Daoy (cell line): ENCODE measurements at regions not wholly inside any gene's neighbourhood (a gene's known extent, or its start where the extent isn't known, plus 50 kb on each side); places are given as distances from the start of the nearest gene placed in this dataset.

Experiments used
- DNase-seq: peaks from one replicate; pipeline ENCODE4 v3.0.0-alpha.2; 2015; ENCODE audit warnings: low read depth

DNA sequence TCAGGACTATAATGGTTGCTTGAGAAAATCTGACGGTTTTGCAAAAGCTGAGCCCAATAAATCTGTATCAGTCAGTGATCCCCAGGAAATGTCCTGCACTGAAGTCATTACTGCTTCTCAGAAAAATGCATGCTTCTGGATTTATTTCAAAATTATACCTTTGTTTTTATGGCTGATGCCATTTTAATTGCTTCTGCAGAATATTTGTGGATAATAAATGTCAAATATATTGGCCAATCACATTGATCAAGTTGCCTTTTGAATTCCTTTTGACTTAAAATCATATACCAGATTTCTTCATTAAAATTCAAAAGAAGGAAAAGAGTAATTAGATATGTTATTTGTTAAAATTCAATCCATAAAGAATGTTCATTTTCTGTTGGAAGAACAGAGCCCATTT, 842.9 kb upstream of the ADGRL4 start:
- no peak for DNase-seq

DNA sequence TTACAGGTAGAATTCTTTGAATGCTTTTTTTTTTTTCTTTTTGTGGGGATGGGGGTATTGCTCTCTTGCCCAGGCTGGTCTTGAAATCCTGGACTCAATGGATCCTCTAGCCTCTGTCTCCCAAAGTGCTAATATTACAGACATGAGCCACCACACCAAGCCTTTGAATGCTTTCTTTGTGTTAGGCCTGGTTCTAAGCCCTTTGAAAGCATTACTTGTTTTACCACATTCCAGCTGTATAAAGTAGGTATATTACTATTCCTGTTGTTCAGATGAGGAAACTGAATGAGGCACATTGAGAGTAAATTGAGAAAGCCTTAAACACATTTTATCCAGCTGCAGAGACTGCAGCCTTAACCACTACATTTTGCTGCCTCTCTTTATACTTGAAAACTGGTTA, 841.8 kb upstream of the ADGRL4 start:
- DNase-seq = no peak

DNA sequence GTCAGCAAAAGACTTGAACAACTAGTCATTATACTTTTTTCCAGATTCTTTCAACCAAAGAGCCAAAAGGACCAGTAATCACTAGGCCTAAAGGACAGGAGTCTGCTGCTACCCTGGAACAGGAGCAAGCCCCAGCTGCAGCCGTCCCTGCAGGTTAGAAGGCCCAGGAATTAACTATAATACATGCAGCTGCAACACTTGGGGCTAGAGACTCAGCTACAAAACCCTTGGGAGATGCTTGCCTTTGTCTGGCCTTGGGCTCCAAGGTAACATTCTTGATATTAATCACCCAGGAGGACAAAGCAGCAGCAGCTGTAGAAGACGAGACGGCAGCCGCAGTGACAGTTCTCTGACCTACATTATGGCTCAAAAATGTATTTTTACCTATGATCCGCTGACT, 841.2 kb upstream of the ADGRL4 start:
- DNase-seq = no peak

DNA sequence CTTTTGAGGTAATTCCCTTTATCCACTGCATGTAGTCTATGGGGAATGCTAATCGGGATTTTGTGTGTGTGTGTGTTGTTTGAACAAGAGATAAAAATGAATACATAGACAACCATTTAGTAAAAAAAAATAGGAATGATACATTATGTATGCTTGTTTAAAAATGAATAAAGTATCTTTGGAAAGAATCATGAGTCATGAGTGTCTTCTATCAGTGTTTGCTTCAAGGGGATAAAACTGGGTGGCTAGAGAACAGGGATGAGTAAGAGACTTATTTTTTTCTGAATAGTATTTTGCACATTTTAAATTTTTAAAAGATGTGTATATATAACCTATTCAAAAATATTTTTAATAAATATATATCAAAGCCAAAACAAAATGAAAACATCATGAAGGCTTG, 839.4 kb upstream of the ADGRL4 start:
- no peak for DNase-seq

DNA sequence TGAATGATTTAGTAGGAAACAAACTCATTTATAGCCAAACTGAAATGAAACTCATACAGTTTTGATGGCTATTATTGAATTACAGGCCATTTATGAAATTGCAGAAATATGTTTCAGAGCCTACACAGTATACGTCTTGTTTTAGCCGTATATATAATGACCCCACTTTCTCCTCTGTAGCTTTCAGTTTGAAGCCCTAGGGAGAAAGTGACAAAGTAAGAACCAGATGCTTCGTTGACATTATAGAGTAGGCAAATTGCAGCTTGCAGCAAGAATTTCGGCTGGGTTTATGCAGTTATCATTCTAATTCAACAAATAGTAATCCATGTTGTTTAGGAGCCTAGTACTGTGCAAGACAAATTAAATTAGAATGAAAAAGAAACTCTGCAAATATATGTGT, 836.3 kb upstream of the ADGRL4 start:
- no peak for DNase-seq

DNA sequence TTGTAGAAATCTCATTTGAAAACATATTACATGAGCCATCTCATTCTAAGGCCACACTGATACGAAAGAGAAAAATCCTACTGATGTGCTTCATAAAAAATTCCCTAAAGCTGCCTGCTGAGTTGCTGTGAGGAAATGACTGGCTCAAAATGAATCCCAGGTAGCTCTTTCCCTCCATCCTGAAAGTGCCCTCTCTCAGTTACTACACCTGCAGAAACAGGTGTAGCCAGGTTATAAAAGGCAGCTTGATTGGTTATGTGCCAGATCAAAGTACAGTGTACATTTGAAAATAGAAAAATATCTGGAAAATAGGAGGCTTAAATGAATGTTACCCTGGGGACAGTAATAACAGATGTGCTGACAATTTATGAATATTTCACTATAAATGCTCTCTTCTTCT, 833.4 kb upstream of the ADGRL4 start:
- DNase-seq = no peak

DNA sequence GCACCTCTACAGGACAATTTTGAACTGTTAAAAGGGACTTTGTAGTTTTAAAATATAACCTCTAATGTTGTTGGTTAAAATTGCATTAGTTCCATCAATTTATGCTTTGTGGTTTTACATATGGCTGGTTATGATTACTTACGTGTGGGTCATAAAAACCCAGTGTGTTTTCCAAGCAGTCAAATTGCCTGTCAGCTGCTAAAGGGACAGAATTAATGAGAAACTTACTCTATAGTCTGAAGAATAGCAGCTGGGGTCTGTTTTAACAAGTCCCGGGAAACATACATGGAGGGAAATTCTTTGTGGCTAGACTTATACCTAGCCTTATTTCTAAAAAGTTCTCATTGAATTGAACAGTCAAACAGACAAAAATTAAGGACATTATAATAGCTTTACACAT, 820.9 kb upstream of the ADGRL4 start:
- no peak for DNase-seq

DNA sequence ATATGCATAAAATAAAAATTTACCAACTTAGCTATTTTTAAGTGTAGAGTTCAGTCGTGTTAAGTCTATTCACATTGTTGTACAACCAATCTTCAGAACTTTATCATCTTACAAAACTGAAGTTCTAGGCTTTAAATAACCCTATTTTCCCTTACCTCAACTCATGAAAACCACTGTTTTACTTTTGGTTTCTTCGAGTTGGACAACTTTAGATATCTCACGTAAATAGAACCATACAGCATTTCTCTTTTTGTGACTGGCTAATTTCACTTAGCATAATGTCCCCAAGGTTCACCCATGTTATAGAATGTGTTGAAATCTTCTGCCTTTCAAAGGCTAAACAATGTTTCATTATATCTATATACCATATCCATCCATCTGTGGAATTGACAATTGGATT, 819.0 kb upstream of the ADGRL4 start:
- no peak for DNase-seq

DNA sequence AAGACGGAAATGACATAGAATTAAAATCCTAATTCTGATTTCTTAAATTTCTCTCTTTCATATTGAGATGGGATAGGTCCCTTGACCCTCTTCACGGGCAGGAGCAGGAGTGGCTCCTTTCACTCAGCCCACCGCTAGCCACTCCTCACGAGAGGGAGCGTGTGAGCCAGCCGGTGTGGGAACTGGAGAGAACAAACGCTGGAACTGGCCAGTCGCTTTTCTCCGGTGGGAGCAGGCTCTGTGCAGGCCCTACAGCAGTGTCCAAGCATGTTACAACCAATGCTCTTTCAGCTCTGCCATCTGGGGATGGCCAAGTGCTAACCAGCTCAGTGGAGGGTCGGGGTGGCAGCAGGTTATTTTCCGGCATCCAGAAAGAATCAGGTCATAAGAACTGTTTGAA, 815.5 kb upstream of the ADGRL4 start:
- no peak for DNase-seq

DNA sequence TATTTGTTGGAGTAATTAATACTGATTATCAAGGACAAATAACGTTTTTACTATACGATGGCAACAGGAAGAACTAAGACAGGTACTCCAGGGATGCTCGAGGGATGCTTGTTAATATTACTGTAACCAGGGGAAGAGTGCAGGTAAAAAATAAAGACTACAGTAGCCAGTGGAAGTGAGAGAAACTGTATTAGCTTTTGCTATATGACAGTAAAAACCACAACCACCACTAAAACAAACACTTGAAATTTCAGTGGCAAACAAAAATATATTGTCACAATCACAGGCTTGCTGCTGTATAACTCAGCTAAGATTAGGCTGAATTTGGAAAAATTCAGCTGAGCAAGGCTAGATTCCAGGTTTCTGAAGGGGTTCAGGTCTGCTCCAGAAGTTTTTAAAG, 812.6 kb upstream of the ADGRL4 start:
- DNase-seq = no peak

DNA sequence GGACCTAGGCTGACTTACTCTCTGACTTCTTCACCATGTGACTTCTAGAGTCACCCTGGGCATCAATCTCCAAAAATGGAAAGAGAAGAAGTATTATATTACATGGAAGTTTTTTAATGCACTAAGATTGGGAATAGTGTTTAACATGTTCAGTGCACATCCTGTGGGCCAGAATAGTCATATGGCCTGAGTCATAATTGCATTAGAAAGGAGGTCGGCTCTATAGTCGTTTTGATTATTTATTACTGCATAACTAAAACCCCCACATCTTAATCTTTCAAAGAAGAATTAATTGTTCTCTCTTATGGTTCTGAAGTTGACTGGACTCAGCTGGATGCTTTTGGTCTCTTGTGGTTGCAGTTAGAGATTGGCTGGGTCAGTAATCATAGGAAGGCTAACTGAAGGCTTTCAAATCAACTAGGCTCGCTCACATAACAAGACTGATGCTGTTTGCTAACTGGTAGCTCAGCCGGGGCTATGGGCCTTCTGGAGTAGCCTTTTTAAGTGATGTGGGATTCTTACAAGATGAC, 810.6 kb upstream of the ADGRL4 start:
- no peak for DNase-seq

DNA sequence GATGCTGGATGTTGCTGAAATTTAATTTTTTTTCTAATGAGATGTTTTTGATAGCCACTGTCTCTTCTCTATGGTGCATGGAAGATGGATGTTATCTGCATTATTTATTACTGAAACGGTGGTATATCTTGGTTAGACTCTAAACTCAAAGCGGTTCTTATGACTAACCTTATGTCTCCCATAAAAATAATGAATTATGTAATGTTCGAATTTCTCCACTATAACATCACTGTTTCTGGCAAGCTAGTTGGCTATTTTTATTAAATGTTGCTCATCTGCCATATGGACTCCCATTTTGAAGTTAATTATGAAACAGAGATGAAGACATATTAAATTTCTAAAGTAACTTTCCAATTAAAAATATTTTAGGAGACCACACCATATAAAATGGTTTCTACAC, 808.6 kb upstream of the ADGRL4 start:
- DNase-seq = no peak

DNA sequence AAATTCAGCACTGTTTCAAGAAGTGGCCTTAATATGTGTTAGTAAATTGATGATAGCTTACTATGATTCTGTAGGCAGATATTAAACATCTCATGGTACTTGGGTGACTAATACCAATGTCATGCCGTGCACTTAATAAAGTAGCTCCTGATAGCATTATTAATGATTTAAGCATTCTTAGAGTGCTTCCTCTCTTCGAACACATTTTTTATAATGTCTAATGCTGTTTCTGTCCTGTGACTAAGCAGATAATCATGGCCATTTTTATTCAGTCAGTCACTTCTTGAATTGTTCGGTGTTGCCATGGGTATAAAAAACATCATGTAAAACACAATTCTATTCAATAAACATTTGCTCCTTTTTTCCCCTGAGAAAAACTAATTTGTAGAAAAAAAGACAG, 804.6 kb upstream of the ADGRL4 start:
- no peak for DNase-seq

DNA sequence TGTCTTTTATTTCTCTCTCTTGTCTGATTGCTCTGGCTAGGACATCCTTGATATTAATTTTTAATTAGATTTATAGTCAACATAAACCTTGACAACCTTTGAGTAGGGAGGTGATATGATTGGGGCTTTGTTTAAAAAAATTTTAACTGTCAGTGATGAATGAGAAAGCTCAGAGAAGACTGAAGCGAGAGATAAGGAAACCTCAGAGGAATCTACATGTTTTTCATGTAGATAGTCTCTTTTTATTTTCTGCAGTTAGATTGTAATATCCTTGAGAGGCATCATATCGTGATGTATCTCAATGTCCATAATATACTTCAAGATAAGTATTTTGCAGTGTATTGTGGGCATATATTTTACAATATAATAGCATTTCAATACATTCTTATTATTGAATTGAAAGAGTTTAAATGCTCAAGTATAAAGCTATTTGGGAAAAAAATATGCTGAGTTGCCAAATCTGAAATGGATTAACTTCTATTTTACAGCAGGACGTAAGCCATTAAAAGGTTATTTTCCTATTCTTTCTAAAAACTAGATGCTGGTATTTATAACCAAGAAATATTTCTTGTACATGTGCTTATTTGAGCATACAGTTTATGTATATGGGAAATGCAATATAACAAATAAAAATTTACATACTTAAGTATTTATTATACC, 802.4 kb upstream of the ADGRL4 start:
- DNase-seq = no peak

DNA sequence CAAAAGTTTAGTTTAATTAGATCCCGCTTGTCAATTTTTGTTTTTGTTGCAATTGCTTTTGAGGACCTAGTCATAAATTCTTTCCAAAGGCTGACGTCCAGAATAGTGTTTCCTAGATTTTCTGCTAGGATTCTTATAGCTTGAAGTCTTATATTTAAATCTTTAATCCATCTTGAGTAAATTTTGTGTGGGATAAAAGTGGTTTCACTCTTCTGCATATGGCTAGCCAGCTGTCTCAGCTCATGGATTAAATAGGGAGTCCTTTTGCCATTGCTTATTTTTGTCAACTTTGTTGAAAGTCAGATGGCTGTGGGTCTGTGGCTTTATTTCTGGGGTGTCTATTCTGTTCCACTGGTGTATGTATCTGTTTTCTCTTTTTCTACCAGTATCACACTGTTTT, 801.3 kb upstream of the ADGRL4 start:
- no peak for DNase-seq

DNA sequence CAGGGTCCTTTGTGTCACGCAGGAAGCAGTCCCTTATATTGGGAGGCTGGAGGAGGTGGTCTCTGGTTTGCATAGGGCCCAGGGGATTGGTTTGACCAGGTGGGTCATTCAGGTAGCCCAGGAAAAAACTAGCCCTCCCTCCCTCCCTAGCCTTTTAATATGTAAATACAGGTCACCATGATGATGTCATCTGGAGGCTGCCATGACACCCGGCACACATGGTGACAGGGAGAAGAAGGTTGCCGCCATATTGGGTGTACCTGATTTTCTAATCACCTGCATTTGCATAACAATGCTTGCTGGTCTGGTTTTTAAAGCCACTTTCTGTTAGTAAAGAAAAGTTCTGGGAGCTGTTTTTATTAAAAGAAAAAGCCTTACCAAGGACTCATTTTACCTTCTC, 791.0 kb upstream of the ADGRL4 start:
- no peak for DNase-seq

DNA sequence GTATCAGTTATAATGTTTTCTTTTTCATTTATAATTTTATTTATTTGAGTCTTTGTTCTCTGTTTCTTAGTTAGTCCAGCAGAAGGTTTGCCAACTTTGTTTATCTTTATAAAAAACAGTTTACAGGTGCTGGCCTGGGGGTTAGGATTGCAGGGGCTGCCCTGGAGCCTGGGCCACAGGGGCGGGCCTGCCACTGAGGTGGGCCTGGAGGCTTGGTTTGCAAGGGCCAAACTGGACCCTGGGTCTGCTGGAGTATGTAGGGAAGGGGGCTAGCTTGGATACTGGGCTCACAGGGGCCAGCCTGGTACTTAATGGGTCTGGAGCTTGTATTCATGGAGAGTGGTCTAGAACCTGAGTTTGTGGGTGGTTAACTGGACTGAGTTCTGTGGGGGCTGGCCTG, 789.9 kb upstream of the ADGRL4 start:
- no peak for DNase-seq

DNA sequence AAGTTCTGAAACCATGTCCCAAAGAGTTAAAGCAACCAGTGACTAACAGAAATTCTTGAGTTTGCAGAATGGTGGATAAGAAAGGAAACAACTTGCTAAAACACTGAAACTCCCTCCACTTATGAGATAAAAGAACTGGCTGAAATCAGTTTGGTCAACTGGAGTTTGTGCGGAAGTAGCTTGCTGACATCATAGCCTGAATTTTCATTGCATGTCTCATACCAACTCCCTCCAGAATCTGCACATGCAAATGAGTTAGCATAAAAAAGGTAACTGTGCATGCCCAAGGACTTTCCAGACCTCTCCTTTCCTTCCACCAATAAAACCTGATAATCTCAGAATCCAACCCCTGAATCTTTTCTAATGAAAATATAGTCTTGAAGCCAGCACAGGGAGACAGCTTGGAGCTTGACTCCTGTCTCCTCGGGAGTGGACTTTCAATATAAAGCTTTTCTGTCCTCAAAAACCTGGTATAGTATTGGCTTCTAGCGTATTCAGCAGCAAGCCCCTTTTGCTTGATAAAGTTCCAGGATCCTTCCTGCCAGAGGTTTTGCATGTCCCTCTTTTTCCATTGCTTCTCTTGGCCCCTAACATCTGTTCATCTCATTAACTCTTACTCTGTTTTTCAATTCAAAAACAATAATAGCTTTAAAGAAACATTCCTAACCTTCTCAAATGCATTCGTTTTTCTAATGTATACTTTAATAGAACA, 785.8 kb upstream of the ADGRL4 start:
- DNase-seq = no peak

DNA sequence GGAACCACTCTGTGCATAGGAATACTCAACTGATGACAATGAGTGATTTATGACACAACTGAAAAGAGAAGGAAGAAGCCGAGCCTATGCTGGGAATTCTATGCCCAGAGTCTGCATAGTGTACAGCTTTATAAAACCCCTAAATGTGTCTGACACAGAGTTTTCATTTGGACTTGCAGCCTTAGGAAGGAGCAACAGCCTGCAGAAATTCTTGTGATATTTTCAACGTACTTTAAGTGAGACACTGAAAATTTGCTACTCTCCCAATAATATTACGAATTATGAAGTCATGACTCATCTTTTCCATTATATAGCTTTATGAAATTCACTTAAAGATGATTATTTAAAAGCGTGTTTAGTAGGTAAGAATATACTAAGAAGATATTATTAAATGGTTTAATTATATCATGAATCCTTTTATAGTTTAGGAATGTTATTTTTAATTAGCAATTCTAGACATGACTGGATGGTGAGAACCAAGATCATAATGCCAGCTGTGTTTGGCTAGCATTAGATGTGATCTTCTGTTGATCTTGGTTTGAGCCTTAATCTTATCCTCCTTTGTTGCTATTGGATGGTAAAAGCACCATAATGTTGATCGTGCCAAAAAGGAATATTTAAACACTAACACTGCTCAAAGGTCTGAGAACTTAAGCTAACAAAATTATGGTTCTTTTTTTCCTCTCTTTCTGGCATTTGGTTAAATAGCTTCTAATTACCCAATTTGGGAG, 785.1 kb upstream of the ADGRL4 start:
- DNase-seq = no peak

DNA sequence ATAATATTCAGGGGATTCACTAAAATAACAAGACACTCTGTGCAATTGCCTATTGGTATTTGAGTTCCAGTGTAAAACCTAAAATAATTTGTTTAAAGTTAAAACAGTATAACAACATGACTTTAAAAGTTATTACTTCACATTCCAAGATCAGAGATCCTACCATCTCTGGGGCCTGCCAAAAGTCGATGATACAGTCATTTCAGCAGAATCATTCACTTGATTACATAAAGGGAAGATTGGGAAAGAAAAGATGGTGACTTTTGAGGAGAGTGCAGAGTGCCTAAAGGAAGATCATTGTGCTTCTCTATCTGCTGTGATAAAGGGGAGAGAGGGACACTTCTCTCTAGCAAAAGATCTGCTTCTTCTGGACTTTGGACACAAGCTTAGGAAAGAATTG, 784.4 kb upstream of the ADGRL4 start:
- DNase-seq = no peak

DNA sequence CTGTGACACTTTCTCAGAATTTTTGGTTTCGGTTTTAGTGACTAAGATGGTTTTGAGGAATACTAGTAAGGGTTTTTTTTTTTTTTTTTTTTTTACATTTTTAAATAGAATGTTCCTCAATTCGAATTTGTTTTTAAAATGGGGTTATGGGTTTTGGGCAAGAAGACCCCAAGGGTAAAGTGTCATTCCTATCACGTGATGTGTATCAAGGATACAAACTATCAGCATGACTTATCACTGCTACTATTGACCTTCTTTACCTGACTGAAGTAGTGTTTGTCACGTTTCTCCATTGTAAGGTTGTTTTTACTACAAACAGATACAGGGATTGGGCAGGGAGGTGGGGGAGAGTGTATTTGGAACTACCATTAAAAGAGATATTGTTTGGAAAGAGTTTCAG, 781.1 kb upstream of the ADGRL4 start:
- DNase-seq = no peak

DNA sequence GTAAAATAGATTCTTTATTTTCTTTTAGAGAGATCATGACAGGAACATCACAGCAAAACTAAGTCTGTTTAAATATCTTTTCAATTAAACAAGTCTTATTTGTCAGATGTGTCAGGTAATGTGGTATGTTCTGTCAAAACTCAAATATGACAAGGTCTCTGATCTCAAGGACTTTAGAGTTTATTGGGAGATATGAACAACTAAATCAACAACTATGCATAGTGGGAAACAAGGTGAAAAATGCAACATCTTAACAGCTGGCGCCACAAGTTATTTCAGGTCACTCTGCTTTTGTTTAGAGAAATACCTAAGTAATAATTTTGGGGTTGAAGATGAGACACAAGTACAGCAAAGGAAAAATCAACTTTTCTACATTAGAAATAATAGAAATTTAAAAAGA, 779.4 kb upstream of the ADGRL4 start:
- no peak for DNase-seq

DNA sequence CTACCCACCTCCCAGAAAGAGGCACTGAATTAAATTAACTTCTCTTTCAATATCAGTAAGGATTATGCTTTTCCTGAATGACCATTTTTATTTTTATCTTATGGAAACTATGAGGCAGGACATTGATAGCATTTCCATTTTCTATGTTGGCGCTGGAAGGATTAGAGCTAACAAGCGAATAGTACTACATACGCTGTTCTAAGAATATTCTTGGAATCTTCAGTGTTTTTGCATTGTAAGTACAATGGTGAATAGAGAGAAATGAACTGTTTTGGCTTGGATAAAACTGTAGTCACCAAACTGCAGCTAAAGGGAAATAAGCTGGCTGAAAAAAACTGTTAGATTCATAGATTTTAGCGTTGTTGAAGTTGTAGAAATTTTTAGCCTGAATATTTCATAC, 779.0 kb upstream of the ADGRL4 start:
- no peak for DNase-seq
